ENCODE measurements at regions not wholly inside any gene's neighbourhood (a gene's known extent, or its start where the extent isn't known, plus 50 kb on each side); places are given as distances from the start of the nearest gene placed in this dataset.

DNA sequence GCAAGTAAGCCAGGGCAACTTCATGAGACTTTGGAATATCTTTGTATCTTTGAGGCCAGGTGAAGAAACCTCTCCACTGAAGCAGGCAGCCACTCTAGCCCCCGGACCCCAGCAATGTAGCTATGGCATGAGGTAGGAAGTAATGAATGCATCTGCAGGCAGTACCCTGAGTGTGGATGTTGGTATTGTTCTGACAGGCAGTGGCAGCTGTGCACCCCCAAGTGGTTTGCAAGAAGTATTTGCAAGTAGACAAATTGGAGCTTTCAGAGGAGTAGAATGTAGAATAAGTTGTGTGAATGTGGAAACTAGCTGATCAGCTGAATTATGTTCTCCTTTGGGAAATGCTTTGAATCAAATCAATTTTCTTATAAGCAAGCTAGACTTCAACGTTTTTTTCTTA lies 194.4 kb upstream of the PGR start:
- peak in 1 of 3 experiments; percentile 19 for TF ChIP-seq CTCF (IDR thresholded peaks at IDR 0.05)
- no peak for TF ChIP-seq POLR2A (IDR thresholded peaks at IDR 0.05; ENCODE audit: low read depth)
- no peak for TF ChIP-seq POLR2AphosphoS5 (IDR thresholded peaks at IDR 0.05)
